GM21447 (cell line): ENCODE measurements at regions not wholly inside any gene's neighbourhood (a gene's known extent, or its start where the extent isn't known, plus 50 kb on each side); places are given as distances from the start of the nearest gene placed in this dataset.
A peak's percentile ranks its signal among the peaks of the same experiment; 100 is the strongest.

ENCODE experiments used
- ATAC-seq: cut with Tn5 transposase; IDR thresholded peaks from one replicate; pipeline ENCODE4 v1.9.1; 2021; ENCODE audit not compliant: unreplicated experiment

DNA sequence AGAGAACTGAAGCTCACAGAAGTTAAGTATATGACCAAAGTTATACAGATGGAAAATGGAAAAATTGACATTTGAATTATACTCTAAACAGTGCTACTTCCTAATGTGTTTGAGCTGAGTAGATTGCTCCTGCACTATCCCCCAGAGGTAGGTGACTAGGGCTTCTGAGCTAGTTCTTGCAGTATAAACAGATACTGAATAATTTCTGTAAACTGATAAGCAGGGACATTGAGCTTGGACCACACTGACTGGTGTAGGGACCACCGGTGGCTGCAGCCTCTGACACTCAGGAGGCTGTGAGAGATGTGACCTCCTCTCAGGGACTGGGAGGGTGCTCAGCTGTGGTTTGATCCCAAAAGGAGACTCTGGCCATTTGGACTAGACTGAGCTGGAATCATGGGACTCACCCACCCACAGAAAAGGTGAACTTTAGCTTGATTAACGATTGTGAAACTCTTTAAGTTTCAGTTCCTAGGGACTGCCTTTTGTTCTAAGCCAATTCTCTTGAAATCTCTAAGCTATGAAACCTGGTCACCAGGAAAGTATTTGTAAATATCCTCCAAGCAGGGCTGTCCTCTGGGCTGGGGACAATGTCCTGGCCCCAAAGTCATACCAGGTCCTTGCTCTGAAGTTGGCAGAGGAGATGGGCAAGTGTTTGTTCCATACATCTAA, 291.5 kb downstream of the SEC61B start:
- ATAC-seq: peak; percentile 77

DNA sequence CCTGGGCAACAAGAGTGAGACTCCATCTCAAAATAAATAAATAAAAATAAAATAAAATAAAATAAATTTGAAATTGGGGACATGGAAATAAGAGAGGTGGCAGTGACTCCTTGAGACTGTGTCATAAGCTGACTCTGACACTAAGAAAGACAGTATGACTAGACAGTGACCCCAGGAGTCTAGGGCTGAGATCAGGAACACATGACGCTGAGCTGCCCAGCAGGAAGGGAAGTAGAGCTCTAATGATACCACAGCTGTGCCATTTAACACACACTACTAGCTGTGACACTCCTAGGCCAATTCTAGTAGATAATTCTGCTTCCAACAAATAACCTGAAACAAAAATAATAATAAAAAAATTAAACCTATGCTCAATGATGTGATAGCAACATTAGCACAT, 293.0 kb downstream of the SEC61B start:
- ATAC-seq: no peak

DNA sequence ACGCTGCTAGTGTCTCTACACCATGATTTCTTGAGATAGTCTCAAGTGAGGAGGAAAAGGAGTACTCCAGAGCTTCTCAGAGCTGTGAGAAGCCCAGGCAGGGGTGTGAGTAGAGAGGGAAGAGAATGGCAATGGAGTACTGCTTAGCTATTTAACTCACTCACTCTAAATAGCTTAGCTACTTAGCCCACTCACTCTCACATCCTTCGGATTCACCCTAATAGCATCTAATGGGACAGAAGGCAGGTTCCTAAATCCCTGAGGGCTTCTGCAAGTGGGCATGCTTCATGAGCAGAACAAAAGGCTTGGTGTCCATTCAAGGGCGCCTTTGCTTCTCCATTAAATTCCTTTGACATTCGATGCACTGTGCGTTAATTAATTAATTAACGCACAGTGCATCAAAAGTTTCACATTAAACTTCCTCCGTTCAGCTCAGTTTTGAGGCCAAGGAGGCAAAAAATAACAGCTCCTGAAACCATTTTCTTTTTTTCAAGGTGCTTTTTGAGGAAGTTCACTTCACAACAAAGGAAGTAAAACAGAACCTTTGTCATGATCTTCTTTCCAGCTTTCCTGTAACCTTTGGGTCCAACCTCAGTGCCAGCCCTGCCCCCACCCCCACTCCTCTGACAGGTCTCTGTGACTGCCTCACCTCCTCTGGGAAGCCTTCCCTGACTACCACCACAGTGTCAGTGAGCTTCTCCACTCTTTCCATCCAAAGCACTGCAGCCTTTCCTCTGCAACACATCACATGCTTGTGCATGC, 294.0 kb downstream of the SEC61B start:
- ATAC-seq: no peak

DNA sequence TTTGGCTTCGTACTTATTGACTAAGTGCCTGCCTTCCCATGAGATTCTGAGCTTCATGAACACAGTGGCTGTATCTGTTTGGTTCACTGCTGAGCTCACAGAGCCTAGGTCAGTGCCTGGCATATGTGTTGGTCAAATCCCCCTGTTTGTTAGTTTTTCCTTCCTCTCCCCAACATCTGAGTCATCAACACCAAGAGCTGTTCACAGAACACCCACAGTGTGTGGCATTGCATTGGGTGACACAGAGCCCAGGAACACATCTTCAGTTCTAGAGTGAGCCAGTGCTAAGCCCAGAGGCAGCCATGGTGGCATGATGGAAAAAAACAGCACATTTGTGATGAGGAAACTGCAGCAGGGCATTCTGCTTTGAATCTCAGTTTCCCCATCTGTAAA, 294.6 kb downstream of the SEC61B start:
- ATAC-seq: no peak

DNA sequence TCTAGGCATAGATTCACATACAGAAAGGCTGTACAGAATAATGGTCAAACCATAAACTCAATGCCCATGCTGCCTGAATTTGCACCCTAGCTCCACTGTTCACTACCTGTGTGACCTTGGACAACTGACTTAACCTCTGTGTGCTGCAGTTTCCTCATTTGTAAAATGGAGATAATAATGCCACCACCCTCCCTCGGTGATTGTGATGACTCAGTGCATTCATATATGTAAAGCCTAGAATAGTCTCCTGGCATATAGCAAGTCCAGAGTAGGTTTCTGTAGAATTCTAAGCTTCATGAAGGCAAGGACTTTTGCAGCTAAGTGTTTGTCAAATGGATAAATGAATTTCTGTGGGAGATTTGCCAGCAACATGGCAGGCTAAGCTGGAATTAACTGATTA, 297.8 kb upstream of the NR4A3 start:
- ATAC-seq: no peak

DNA sequence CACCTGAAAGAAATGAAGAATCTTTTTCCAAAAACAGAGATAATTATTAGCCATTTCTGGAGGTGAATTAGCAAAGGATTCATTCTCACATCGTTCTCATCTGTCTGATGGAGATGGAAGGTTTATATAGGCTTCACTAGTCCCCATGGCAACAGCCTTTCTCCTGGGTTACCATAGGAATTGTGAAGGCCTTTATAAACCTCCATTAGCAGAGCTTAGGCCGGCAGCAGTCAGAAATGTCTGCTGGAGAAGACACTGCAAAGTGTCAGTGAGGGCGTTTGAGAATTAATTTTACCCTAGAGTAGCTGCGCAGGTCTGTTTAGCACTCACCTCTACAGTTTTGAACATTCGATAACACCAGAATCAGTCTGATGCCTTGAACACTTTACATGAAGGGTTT, 290.4 kb upstream of the NR4A3 start:
- ATAC-seq: no peak

DNA sequence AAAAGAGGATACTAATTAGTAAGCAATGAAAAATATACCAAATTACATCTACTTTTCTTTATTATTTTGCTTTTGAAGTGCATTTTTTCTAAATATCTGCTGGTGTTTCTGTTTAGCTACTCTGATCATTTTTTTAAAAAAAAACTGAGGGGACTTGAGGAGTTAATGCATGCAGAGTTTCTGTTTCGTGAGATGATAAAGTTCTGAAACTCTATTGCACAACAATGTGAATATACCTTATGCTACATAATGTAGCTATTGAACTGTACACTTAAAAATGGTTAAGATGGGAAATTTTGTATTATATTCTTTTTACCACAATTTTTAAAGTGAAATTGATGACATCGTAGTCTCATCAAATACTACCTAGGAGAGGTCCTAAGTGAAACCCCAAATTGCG, 288.3 kb upstream of the NR4A3 start:
- no peak for ATAC-seq

DNA sequence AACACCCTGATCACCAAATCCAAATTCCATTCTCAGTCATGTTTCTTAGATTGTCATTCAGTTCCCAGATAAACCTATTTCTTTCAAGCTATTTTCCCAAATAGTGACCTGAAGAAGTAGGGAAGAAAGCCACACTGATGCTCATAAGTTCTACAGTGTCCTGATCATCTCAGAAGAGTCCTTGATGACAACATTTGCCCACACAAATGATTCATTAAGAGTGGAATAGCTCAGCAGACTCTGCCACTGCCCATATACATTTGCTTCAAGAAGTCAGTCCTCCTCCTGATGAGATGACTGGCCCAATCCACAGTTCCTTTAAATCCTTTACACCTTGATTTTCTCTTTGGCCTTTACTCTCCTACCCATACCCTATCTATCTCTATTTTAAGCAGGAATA, 283.7 kb upstream of the NR4A3 start:
- no peak for ATAC-seq

DNA sequence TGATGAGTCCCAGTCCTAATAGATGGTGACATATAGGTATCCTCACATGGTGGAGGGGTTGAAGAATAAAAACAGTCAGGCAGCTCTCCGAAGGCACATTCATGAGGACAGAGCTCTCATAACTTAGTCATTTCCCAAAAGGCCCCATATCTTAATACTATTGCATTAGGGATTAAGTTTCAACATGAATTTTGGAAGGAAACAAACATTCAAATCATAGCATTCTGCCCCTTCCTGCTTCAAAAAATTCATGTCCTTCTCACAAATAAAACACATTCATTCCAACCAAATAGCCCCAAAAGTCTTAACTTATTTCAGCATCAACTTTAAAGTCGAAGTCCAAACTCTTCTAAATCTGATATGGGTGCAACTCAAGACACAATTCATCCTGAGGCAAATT, 277.2 kb upstream of the NR4A3 start:
- no peak for ATAC-seq

DNA sequence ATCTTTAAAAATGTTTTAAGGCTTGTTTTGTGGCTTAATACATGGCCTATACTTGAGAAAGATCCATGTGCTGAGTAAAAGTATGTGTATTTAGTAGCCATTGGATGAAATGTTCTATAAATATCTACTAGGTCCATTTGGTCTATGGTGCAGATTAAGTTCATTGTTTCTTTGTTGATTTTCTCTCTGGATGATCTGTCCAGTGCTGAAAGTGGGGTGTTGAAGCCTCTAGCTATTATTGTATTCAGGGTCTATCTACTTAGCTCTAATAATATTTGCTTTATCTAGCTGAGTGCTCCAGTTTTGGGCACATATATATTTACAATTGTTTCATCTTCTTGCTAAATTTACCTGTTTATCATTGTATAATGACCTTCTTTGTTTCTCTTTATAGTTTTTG, 272.2 kb upstream of the NR4A3 start:
- ATAC-seq: no peak

DNA sequence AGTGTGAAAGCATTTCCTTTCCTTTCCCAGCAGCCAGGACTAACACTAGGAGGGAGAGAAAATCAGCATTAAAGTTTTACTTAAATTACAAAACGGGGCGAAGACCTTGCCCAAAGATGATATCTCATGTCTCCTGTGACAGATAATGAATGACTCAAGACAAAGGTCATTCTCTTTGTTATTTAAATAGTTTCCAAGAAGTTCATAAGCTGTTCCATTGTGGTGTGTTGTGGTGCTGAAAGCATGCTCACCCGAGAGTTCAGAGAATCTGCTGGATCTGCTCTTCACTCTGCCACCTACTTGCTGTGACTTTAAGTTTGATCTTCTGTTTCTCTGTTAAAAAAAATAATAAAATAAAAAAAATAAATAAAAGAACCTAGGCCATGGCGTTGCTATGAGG, 265.9 kb upstream of the NR4A3 start:
- ATAC-seq: no peak

DNA sequence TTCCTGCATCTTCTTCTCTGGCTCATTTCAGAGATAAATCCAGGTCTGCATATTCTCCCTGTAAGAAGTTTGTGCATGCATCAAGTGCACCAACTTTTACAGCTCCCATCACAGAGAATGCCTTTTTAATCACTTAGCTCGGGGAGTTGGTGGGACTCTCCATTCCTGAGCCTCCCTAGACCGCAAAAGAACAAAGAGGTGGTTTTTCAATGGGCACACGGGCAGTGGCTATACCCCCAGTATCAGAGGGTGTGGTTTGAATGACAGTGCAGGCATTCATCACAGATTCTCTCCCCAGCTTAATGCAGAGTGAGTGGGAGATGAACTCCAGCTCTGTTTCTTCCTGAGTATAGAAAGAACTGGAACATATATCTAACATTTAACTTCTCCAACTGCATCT, 264.7 kb upstream of the NR4A3 start:
- no peak for ATAC-seq

DNA sequence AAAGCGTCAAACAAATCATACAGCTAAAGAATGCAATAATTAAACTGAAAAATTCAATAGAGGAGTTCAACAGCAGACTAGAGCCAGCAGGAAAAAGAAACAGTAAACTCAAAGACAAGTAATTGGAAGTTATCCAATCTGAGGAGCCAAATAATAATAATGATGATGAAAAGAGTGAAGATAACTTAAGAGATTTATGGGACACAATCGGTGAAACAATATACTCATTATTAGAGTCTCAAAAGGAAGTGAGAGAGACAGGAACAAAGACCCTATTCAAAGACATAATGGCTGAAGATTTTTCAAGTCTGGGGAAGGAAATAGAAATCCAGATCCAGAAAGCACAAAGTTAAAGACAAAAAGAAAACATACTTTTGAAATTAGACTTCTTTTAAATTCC, 263.9 kb upstream of the NR4A3 start:
- ATAC-seq: no peak

DNA sequence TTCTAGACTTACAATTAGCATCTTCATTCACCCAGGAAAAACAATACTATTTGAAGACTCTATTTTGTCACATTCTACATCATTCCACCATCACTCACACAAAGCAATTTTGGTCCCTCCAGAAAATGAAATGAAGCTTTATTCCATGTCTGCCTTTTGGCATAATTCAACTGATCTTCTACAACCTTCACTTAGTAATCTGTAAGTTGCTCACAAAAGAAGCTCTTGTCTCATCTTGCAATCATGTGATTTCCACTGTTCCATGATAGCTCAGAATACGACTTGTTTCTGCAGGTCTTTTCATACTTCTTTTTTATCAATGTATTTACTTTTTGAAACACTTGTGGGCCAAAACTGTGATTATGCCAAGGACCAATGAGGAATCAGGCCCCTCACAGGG, 261.9 kb upstream of the NR4A3 start:
- no peak for ATAC-seq

DNA sequence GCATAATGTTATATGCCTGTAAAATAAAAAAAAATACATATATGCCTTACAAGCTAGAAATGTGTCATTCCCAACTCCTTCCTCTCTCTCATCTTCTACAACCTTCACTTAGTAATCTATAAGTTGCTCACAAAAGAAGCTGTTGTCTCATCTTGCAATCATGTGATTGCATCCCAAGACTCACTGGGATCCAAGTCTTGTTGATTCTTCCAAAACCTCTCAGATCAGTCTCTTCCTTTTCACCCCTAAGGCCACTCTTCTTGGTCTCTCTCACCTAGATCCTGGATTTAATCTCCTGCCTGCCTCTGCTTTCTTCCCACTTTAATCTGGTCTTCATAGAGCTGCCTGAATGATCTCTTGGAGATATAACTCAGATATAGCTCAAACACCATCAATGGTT, 261.1 kb upstream of the NR4A3 start:
- ATAC-seq: no peak

DNA sequence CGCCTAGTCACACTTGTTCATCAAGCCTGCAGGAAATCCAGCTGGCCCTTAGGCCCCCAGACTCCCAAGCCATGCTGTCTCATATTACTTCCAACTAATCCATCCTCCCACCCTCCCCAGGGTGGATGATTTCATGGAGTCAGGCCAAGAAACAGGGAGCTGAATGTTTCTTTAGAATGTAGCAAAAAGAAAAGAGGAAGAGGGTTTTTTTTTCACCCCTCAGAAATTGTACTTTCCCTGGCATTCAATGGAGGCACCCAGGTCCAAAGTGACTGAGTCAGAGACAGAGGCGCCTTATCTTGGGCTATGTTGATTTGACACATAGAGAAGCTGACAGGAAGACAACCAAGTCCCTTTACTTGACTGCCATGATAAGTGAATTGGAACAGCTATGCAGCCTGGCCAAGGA, 260.2 kb upstream of the NR4A3 start:
- no peak for ATAC-seq

DNA sequence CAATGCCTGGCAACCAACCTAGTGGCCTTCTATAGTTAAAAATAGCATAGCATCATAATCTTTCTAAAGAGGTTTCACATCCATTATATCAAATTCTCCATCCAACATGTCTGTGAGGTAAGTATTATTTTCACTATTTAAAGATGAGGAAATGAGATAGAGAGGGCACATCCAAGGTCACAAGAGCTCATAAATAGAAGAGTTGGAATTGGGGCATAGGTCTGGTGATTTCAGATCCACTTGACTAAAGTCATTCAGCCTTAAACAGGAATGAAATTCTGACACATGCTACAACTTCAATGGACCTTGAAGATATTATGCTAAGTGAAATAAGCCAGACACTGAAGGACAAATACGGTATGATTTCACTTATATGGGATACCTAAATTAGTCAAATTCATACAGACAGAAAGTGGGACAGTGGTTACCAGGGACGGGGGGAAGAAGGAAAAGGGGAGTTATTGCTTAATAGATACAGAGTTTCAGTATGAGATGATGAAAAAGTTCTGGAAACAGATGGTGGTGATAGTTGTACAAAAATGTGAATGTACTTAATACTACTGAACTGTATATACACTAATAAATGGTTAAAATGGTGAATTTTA, 259.6 kb upstream of the NR4A3 start:
- ATAC-seq: no peak

DNA sequence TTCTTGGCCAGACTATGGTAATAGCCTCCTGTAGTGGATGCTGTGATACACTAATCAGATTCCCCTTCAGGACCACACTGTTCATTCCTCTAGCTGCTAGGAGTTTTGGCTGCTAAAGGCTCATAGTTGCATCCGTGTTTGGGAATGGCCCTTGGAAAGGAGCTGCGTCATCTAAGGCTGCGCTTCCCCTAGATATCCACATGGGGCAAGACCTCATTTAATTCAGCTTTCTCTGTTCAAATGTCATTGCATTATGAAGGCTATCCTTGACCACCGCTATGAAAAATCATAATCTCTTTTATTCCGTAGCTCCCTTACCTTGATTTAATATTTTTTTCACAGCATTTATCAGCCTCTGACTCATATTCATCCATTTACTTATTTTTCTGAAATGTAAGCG, 258.3 kb upstream of the NR4A3 start:
- ATAC-seq: no peak

DNA sequence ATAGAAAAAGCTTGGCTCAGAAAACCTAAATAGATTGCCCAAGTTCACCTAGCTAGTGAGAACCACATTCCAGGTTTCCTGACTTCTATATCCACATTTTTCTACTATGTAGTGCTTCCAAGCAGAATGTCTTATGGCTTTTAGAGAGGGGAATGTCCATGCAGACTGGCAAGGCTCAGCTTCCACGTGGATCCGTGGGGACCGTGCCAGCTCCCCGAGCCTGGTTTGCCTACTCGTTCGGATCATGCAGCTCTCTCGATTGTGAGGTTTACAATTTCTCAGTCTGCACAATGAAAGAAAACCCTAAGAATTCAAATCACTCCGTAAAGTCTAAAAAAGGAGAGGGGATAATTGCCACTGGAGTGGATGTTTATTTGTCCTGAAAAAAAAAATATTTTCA, 256.5 kb upstream of the NR4A3 start:
- no peak for ATAC-seq

DNA sequence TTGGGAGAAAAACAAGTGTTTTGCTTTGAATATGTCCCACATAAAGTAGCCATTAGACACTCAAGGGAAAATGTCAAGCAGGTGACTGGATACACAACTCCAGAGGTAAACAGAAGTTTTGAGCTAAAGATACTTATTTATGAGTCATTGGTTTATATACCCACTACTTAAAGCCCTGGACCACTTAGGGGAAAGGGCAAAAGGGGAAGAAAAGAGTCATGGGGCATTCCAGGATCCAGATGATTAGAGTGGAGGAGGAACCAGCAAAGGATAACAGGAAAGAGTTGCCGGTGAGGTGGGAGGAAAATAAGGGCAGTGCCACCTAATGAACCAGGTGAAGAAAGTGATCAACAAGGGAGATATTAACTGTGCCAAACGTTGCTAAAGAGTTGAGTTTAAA, 254.2 kb upstream of the NR4A3 start:
- ATAC-seq: no peak

DNA sequence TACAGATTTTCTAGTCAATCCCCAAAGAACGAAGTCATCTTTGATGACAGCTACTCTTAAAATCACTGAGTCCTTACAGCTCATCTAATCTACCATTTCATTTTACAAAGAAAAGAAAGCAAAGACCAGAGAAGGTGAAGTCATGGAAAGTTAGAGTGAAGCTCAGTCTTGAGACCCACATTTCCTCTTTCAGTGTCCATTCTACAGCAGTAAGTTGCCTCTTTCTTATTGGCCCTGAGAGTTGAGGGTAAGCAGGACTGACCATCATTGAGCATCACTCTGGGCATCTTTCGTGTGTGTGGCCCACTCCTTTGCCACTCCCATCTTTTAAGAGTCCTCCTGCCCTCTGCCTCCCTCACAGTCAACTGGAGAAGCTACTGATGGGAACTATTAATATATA, 251.8 kb upstream of the NR4A3 start:
- ATAC-seq: no peak

DNA sequence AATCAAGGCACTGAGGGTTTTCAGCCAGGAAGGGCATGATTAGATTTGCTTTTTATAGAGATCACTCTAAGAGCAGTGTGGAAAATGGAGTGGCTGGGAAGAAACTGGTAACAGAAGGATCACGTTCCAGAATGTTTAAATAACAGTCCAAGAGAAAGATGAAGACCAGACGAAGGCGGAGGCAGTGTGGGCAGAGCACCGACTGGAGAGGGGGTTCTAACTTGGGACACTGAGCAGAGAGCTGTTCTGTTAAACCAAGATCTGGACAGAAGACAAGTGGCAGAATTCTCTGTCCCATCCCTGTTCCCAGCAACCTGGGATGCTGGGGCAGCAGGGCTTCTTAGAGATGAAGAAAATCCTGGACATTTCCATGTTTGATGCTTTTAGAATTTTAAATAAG, 249.1 kb upstream of the NR4A3 start:
- ATAC-seq: no peak

DNA sequence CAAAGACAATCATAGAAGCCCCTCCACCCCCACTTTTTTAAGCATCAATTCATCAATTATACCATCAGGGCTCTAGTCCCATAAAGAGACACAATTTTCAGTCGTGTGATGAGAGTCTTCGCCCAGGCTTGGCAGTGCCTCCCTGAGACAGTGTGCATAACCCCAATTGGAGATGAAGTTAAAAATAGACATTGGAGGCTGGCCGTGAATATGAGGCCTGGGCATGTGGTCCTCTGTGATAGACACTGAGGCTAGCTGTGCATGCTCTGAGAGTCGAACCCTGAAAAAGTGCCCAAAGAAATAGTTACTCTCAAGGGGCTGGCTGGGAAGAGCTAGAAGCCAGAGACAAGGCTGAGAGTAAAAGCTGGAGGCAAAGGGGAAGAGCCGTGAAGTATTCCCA, 248.6 kb upstream of the NR4A3 start:
- ATAC-seq: no peak
